Kidney capillary endothelial cell (primary cell): ENCODE measurements at regions not wholly inside any gene's neighbourhood (a gene's known extent, or its start where the extent isn't known, plus 50 kb on each side); places are given as distances from the start of the nearest gene placed in this dataset.
"Not testable (repeated sequence)": the region's sequence is repeated elsewhere in the genome, so short reads cannot be mapped to it uniquely, and the experiment has no call there.

ENCODE experiments used
- DNase-seq: peaks from one replicate; pipeline ENCODE4 v3.0.0-alpha.2; 2018; ENCODE audit warnings: low spot score

GRCh38 chr15:100767001-100767825, 112.4 kb upstream of the ALDH1A3 start:
- DNase-seq = no peak

GRCh38 chr15:100768501-100768931, 111.1 kb upstream of the ALDH1A3 start:
- DNase-seq = no peak

- DNase-seq = no peak
These were observed 110.3 kb upstream of the ALDH1A3 start for GRCh38 chr15:100769043-100769974.

- DNase-seq = no peak
These were observed 109.7 kb upstream of the ALDH1A3 start for GRCh38 chr15:100769975-100770340.

- DNase-seq = no peak
These were observed 108.7 kb upstream of the ALDH1A3 start for GRCh38 chr15:100770661-100771584.

- DNase-seq = no peak
These were observed 107.9 kb upstream of the ALDH1A3 start for GRCh38 chr15:100771746-100772145.

- no peak for DNase-seq
These were observed 107.2 kb upstream of the ALDH1A3 start for GRCh38 chr15:100772478-100772877.

- no peak for DNase-seq
These were observed 106.6 kb upstream of the ALDH1A3 start for GRCh38 chr15:100772892-100773520.

- not testable (repeated sequence) for DNase-seq
These were observed 105.6 kb upstream of the ALDH1A3 start for GRCh38 chr15:100774044-100774443.

GRCh38 chr15:100775581-100776185, 103.9 kb upstream of the ALDH1A3 start:
- no peak for DNase-seq

GRCh38 chr15:100777821-100778220, 101.8 kb upstream of the ALDH1A3 start:
- DNase-seq = no peak

GRCh38 chr15:100778831-100779288, 100.8 kb upstream of the ALDH1A3 start:
- no peak for DNase-seq

- no peak for DNase-seq
These were observed 100.1 kb upstream of the ALDH1A3 start for GRCh38 chr15:100779331-100780207.

GRCh38 chr15:100780208-100780800, 99.3 kb upstream of the ALDH1A3 start:
- DNase-seq = no peak

- no peak for DNase-seq
These were observed 98.3 kb upstream of the ALDH1A3 start for GRCh38 chr15:100781061-100781960.

- DNase-seq = no peak
These were observed 97.6 kb upstream of the ALDH1A3 start for GRCh38 chr15:100781961-100782530.

- DNase-seq = no peak
These were observed 96.3 kb upstream of the ALDH1A3 start for GRCh38 chr15:100783291-100783690.
